ENCODE measurements at regions not wholly inside any gene's neighbourhood (a gene's known extent, or its start where the extent isn't known, plus 50 kb on each side); places are given as distances from the start of the nearest gene placed in this dataset.
"Not testable (repeated sequence)": the region's sequence is repeated elsewhere in the genome, so short reads cannot be mapped to it uniquely, and the experiment has no call there.

DNA sequence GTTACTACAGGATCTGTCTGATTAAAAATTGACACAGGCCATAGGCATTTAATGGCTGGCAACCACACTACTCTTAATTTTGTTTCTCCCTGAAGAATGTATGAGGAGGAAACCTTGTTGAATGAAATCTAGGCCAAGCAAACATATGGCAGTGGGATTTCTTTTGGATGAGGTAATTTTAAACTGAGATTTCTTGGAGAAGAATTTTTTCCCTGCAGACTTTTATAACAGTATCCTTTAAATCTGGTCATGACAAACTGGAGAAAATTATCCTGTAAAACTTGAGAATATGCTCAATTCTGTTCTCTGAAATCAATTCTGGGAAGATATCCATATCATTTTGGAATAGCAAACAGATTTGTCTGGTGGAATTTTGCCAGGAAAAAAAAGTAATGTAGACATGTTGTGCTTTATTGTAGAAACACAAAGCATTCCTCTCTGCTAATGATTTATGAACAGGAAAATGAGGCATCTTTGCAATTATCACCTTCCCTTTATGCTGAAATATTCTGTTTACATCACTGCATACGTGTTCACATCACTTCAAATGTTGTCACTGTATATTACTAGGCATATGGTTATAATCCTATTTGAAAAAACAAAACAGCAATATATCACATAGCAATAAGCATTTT is 108.3 kb upstream of the ARSJ start:
- no peak for DNase-seq (ENCODE audit: low read depth in 1 of 2, low spot score in 1 of 2)

DNA sequence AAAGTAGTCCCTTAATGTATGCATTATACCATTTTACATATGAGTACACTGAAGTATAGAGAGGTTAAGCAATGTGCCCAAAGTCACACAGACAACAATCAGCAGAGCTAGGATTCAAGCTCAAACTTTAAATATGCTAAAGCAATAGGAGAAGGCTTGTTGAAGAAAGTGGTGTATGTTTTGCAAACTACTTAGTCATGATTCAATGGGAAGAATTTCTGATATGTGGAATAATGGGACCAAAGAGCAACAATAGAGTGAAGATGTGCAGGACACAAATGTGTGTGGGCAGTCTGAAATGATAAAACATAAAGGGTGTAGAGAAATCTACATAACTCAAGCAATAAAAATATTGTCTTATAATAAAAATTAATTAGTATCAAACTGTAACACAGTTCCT is 109.0 kb upstream of the ARSJ start:
- no peak for DNase-seq (ENCODE audit: low read depth in 1 of 2, low spot score in 1 of 2)

DNA sequence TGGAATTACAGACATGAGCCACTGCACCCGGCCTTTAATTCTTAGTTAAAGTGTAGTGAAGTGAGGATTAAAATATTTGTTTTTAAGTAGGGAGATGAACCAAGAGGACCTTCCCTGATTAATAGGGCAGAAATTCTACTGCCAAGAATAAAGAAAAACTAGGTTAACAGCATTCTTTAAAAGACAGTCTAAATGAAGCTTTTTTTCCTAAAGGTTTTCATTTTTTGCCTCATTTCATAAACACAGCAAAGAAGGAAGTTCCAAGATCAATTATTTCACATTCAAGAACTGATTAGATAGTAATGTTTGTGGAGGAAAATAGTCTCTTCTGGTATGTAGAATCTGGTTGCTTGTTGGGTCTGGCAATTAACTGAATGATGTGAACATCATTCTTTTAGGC is 112.1 kb upstream of the ARSJ start:
- DNase-seq (ENCODE audit: low read depth in 1 of 2, low spot score in 1 of 2), result no peak

DNA sequence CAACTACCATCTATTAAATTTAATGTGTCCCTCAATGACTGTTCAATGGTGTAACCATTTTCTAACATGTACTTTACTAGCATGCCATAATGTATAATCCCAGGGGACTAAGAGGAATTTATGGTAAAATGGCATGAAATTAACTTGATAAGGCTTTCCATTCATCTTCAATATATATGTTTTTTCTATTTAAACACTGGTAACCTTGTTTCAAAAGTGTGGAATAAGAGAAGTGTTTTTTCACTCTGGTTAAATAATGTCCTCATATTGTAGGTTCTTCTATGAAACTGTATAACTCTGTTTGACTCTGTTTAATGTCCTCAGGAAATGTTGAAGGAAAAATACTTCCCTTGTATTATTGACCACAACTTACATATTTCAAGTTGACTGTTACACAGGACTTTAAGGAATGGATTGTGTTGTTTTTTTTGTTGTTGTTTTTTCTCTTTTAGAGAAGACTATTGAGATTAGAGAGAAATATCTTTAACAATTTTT is 113.8 kb upstream of the ARSJ start:
- no peak for DNase-seq (ENCODE audit: low read depth in 1 of 2, low spot score in 1 of 2)

DNA sequence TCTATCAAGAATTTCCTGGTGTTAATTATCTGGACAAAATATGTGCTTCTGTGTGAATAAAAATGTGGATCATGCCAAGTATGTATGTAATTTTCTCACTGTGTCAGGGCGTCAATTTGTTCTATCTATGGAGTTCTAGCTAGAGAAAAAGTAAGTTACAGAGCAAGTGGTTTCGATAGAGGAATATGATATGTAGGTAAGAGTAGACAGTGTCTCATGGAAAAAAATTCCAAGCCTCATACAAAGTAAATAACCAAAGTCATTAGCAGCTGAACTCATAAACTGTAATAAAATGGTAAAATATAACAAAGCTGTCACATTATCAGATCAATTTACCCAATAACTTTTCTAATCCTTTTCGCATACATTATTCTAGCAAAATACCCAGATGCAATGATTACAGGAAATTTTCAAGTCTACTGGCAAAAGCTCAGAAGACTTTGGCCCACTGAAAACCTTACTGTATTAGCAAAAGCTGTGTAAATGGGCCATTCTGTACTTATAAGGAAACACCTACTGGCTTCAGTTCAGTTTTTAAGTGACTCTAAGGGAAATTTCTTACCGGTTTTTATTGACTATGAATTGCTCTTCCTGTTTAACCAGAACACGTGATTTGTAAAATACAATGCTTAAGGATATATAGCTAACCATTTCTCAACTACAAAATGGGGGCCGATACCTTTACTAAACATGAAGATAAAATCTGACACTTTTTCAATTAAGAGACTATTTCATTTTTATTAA is 121.0 kb upstream of the ARSJ start:
- no peak for DNase-seq (ENCODE audit: low read depth in 1 of 2, low spot score in 1 of 2)

DNA sequence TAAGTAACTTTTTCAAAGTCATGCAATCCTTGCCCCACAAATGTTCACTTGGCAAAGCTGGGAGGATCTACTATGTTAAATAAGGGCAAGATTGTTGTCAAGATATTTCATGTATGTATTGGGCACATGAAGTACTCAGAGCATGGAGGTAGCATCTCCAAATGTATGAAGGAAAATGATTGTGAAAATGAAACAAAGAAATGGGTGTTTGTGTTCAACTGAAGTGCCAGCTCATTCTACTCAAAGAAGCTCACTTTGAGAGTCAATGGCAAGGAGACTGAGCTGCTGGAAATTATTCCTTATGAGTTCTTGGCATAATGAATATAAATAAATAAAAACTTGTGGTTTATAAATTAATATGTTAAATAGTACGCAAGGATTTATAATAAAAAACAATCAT is 124.5 kb upstream of the ARSJ start:
- DNase-seq (ENCODE audit: low read depth in 1 of 2, low spot score in 1 of 2), result no peak

DNA sequence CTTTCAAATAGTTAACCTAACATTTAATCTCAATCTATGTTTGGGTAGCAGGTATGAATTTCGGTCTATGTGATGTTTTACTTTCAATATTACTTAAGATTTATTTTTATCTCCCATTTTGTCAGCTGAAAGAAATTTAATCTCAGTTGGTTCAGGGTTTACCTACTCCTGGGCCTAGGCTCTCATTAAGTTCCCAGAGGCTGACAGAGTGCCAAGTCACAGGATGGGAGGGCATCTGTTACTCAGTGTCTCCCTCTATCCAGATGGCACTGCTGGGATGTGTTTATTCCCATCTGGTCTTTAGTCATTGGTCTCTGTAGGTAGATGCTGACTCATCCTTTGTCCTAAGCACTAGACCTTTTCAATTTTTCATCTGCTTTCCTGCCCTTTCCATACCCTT is 129.4 kb upstream of the ARSJ start:
- DNase-seq (ENCODE audit: low read depth in 1 of 2, low spot score in 1 of 2), result no peak

DNA sequence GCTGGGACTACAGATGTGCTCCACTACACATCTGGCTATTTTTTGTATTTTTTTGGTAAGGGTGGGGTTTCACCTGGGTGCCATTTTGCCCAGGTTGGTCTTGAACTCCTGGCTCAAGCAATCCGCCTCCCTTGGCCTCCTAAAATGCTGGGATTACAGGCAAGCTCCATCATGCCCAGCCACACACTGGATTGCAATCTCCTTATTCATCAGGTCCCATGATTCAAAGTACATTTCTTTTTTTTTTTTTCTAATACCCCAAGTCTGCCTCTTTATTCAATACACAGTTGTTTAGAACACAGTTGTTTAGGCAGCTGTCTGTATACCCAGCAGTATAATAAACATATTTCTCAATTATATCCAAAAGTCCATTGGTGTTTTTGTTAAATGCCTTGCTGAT is 130.3 kb upstream of the ARSJ start:
- DNase-seq (ENCODE audit: low read depth in 1 of 2, low spot score in 1 of 2), result no peak

DNA sequence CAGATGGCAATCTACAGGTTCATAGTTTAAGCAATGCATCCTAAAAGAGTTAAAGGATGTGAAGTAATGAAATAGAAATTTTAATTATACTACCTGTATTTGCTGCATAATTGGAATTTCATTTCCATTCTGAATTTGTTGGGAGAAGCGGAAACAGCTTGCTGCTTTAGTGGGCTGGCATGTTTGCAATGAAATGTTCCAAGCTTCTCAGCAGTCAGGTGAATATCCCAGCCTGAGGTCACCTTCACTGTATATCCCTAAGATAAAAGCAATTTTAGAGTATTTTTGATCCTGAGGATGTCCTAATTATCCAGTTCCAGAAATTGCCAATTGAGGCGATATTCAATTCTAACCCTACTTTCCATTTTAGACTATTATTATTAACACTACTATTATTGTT is 136.1 kb upstream of the ARSJ start:
- DNase-seq (ENCODE audit: low read depth in 1 of 2, low spot score in 1 of 2), result no peak

DNA sequence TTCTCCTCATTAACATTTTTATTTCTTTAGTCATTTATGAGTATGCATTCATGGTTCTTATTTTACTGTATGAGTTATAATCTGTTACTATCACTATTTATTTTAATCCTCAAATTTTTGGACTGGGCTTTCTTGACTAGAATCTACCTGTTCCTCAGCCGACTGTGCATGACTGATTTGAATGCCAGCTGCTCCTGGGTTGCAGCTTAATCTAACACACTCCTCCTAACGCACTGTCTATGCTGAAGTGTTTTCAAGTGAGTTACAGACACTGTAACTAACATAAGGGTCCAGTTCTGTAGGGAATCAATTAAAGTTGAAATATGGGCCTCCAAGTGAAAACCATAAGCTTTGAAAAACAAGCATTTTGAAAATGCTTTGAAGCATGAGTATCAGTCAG is 137.4 kb upstream of the ARSJ start:
- DNase-seq (ENCODE audit: low read depth in 1 of 2, low spot score in 1 of 2), result no peak

DNA sequence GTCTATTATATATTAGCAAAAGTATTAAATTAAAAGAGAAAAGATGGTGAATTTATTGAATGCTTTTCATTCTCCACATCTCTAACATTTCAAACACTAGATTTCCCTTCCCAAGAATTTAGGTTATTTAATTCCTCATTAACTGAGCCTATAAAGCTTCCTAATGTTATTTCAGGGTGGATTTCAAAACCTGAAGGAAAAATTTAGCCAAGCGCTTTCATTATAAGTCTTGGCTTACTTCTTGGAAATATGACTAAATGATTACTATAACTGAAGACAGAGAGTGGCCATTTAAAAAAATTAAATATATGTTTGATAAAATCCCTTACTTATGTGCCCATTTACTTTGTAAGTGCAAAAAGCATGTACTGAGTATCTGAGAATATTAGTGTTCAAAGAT is 141.8 kb upstream of the ARSJ start:
- DNase-seq (ENCODE audit: low read depth in 1 of 2, low spot score in 1 of 2), result no peak

DNA sequence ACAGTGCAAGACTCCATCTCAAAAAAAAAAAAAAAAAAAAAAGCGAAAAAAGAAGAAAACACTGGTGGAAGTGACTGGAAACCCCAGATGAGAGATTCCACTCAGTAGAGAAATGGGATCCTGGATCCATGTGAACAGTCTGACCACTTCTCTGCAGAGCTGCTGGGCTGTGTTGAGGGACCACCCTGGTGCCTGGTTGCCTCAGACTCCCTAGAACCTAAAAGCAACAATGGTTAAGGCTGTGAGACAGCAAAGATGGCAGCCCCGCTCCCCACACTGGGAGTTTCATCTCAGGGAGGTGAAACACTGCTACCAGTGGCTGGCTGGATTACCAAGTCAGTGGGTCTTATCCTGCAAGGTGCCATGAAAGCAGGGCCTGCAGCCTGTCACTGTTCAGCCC is 152.8 kb upstream of the ARSJ start:
- no peak for DNase-seq (ENCODE audit: low read depth in 1 of 2, low spot score in 1 of 2)

DNA sequence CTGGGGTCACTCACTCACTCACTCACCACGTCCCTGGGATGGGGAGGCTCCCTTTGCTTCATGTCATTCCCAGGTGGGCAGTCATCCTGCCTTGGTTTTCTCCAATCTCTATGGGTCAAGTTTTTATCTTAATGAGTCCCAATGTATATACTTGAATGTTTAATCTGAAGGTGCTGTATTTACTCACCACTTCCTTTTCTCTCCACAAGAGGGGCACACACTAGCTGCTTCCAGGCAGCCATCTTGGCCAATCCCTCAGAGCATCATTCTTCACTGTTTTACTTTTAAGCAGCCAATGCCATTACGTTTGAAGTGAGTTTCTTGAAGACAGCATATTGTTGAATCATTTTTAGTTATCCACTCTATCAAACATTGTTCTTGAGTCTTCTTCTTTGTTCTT is 153.4 kb upstream of the ARSJ start:
- DNase-seq (ENCODE audit: low read depth in 1 of 2, low spot score in 1 of 2), result no peak

DNA sequence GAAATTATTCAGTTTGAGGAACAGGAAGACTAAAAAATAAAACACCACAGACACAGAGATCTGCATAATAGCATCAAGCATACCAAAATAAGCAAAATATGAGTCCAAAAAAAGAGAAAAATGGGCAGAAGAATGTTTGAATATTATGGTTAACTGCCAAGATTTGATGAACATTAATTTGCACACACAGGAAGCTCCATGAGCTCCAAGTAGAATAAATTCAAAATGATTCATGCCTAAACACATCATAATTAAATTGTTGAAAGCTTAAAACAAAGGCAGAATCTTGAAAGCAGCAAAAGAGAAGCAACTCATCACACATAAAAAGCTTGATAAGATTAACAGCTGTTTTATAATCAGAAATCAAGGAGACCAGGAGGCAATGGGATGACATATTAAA is 156.6 kb upstream of the ARSJ start:
- DNase-seq (ENCODE audit: low read depth in 1 of 2, low spot score in 1 of 2), result no peak

DNA sequence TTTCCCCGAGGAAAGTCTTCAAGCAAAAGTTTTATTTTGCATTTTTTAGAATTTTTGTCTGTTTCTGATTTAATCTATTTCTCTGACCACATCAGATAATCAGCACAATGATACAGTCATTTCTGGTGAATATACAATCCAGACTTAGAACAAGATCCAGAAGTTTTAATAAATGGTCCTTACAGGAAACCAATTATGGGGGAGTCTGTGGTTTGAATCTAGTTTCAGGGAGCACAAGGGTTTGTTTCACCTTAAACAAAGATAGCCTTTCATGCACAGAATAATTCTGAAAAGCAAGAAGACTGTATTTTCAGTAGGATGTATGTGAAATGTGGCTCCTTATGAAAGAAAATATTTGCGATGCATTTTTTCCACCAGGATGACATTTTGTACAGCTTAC is 158.5 kb upstream of the ARSJ start:
- DNase-seq (ENCODE audit: low read depth in 1 of 2, low spot score in 1 of 2), result no peak

DNA sequence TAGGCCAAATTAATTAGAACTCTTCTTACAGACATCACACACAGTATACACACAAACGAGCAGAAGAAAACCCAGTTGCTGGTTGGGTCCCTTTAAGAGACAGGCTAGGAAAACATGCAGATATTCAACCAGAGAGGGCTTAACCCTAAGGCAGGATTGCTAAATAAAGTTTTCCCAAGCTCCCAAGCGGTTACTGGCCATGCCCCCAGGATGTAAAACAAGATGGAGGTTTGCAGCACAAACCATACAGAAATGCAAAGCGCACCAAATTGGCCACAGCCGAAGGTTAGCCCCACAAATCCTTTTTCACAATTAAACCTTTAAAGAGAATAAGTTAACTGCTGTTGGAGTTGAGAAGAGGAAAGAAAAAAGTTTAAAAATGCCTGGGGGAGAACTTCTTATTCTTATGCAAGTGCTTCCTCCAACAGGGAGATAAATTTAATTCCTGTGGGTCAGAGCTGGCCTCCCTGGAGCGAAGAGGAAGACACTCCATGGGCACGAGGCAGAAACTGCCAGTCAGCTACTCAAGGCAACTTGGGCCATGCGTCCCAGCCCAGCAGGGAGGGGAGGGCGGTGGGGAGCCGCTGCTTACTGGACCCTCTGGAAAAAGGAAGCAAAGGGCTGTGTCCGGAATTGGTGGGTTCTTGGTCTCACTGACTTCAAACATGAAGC is 167.6 kb upstream of the ARSJ start:
- no peak for DNase-seq (ENCODE audit: low read depth in 1 of 2, low spot score in 1 of 2)

DNA sequence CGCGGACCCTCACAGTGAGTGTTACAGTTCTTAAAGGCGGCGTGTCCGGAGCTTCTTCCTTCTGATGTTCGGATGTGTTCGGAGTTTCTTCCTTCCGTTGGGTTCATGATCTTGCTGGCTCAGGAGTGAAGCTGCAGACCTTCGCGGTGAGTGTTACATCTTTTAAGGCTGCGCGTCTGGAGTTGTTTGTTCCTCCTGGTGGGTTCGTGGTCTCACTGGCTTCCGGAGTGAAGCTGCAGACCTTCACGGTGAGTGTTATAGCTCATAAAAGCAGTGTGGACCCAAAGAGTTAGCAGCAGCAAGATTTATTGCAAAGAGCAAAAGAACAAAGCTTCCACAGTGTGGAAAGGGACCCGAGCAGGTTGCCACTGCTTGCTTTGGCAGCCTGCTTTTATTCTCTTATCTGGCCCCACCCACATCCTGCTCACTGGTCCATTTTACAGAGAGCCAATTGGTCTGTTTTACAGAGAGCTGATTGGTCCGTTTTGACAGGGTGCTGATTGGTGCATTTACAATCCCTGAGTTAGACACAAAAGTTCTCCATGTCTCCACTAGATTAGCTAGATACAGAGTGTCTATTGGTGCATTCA is 168.3 kb upstream of the ARSJ start:
- not testable (repeated sequence) for DNase-seq (ENCODE audit: low read depth in 1 of 2, low spot score in 1 of 2)

DNA sequence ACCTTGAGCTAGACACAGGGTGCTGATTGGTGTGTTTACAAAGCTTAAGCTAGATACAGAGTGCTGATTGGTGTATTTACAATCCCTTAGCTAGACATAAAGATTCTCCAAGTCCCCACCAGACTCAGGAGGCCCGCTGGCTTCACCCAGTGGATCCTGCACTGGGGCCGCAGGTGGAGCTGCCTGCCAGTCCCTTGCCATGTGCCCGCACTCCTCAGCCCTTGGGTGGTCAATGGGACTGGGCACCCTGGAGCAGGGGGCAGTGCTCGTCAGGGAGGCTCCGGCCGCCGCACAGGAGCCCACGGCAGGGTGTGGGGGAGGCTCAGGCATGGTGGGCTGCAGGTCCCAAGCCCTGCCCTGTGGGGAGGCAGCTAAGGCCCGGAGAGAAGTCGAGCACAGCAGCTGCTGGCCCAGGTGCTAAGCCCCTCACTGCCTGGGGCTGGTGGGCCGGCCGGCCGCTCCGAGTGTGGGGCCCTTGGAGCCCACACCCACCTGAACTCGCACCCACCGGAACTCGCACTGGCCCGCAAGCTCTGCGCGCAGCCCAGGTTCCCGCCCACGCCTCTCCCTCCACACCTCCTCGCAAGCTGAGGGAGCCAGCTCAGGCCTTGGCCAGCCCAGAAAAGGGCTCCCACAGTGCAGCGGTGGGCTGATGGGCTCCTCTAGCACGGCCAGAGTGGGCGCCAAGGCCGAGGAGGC is 169.1 kb upstream of the ARSJ start:
- DNase-seq (ENCODE audit: low read depth in 1 of 2, low spot score in 1 of 2), result not testable (repeated sequence)

DNA sequence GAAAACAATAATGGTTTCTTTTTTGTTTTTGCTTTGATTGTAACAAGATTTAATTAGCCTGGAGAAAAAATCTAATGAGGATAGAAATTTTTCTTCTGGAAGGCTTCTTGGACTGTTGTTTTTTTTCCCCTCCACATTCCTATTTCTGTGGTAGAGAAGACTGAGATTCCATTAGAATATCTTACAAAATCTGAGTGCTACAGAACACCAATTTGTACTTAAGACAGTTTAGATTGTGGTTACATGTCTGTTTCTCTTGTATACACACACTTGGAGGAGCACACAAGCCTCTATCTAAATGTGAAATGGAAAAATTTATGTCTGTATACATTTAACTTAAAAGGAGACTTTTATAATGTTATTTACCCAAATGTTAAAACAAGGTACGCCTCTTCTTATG is 176.9 kb upstream of the ARSJ start:
- DNase-seq (ENCODE audit: low read depth in 1 of 2, low spot score in 1 of 2), result no peak

DNA sequence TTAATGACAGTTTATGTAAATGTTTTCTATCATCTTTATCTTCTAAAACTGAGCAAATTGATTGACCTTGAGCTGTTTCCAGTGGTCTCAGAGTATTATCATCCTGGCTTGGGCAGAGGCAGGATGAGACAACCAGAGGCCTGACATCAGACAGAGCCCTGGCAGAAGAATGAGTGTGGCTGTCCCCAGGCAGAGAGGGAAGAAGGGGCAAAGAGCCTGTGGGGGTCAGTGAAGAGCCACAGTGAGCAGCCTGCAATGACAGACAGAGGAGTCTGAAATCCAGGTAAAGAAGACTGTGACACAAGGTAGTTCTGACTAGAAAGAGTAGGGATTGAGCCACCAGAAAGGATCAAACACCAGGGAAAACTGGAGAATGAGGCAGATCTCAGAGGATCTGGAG is 182.4 kb upstream of the ARSJ start:
- no peak for DNase-seq (ENCODE audit: low read depth in 1 of 2, low spot score in 1 of 2)

DNA sequence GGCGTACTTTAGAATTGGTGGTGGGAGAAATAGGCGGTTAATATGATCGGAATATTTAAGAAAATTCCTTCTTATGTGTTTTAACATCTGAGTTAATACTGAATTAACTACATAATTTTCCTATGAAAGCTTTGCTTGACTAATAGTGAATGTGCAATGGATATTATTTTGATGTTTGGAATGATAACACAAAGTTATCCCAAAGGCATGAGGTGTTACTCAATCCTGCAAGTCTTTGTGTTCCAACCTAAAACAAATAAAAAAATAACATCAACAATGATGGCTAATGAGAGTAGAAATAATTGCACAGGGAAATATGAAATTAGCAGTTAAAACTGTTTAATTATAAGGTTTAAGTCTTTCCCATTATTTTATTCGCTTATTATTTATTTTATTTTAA is 183.6 kb upstream of the ARSJ start:
- DNase-seq (ENCODE audit: low read depth in 1 of 2, low spot score in 1 of 2), result no peak

DNA sequence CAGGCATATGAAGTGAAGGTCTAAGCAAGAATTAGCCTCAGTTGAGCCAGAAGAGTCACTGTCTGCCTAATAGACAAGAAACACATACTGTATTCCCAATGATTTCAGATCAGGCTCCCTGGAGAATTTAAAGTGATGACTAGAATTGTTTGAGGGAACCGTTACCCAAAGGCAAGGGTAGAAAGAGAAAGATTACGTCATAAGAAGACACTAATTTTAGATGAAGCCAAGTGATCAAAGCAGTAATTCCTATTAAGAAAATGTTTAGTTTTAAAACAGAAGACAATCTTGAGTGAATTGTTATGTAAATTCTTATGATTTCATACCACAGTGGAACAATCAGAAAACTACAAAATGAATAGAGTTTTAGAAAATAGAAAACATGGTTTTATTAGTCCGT is 194.5 kb upstream of the ARSJ start:
- DNase-seq (ENCODE audit: low read depth in 1 of 2, low spot score in 1 of 2), result no peak

All from activated T-helper 1 cell treated with anti-CD3 and anti-CD28 coated beads, Interleukin-2, amount 50 U/mL, for 16 hours (primary cell).